ENCODE measurements at regions not wholly inside any gene's neighbourhood (a gene's known extent, or its start where the extent isn't known, plus 50 kb on each side); places are given as distances from the start of the nearest gene placed in this dataset.

GRCh38 chr3:24598695-24599470 lies 104.2 kb upstream of the THRB start:
- DNase-seq, result no peak

GRCh38 chr3:24601066-24601939 lies 106.7 kb upstream of the THRB start:
- no peak for DNase-seq

- DNase-seq, result no peak
Measured at GRCh38 chr3:24604215-24604614, 109.6 kb upstream of the THRB start.

GRCh38 chr3:24605511-24606028 lies 110.9 kb upstream of the THRB start:
- no peak for DNase-seq

GRCh38 chr3:24607281-24607680 lies 112.6 kb upstream of the THRB start:
- DNase-seq, result no peak

- DNase-seq, result no peak
Measured at GRCh38 chr3:24608701-24609390, 114.2 kb upstream of the THRB start.

- no peak for DNase-seq
Measured at GRCh38 chr3:24614359-24614758, 119.7 kb upstream of the THRB start.

GRCh38 chr3:24615177-24615576 lies 120.5 kb upstream of the THRB start:
- DNase-seq, result no peak

GRCh38 chr3:24616110-24616829 lies 121.6 kb upstream of the THRB start:
- DNase-seq, result no peak

GRCh38 chr3:24622138-24622537 lies 127.5 kb upstream of the THRB start:
- no peak for DNase-seq

GRCh38 chr3:24622696-24623225 lies 128.1 kb upstream of the THRB start:
- no peak for DNase-seq

- no peak for DNase-seq
Measured at GRCh38 chr3:24623657-24624056, 129.0 kb upstream of the THRB start.

- no peak for DNase-seq
Measured at GRCh38 chr3:24624938-24625681, 130.5 kb upstream of the THRB start.

- no peak for DNase-seq
Measured at GRCh38 chr3:24628523-24629258, 134.0 kb upstream of the THRB start.

GRCh38 chr3:24631481-24631880 lies 136.8 kb upstream of the THRB start:
- no peak for DNase-seq

- no peak for DNase-seq
Measured at GRCh38 chr3:24639061-24639460, 144.4 kb upstream of the THRB start.

GRCh38 chr3:24639481-24640329 lies 145.1 kb upstream of the THRB start:
- no peak for DNase-seq

- DNase-seq, result no peak
Measured at GRCh38 chr3:24640330-24640877, 145.8 kb upstream of the THRB start.

- no peak for DNase-seq
Measured at GRCh38 chr3:24641628-24642027, 147.0 kb upstream of the THRB start.

- no peak for DNase-seq
Measured at GRCh38 chr3:24645047-24645446, 150.4 kb upstream of the THRB start.
